Erythroblast (primary cell): ENCODE measurements at regions not wholly inside any gene's neighbourhood (a gene's known extent, or its start where the extent isn't known, plus 50 kb on each side); places are given as distances from the start of the nearest gene placed in this dataset.

ENCODE experiments used
- DNase-seq, 2 experiments: peaks; one replicate each; lab custom pipeline; 2025; lab: John Stamatoyannopoulos, UW
- GATA1 ChIP-seq: IDR thresholded peaks from 2 replicates; pipeline ENCODE4 v1.6.1; 2011; ENCODE audit warnings: low read depth, mild to moderate bottlenecking, control low read depth, low read length, moderate library complexity
- POLR2A ChIP-seq: IDR thresholded peaks from 2 replicates; pipeline ENCODE4 v1.6.1; 2011; ENCODE audit warnings: mild to moderate bottlenecking, low read length

DNA sequence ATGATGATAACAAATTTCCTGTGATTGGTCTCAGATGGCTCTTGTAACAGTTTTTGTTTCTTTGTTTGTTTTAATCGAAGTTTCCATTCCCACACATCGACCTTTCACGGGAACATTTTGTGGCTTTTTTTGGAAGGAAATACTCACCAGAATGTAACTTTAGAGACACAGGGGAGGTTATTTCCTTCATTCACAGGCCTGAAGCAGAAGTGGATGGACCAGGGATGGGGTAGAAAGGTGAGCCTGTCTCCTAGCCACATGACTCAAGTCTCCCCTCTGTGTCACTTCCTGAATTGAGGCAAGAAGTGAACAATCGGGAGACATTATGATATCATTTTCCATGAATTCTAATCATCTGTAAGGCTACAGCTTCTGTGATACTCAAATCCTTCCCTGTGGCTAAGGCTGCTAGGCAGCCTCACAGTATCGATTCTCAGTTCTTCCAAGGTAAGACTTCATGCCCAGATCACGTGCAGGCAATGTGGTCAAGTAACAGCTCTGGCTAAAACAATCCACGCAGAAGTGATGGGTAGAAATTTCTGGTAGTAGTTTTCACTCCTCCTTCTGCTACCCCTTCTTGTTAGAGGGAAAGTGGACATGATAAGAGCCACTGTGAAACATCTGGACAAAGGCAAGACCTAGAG, 203.9 kb upstream of the NEBL start:
- no peak for DNase-seq
- no peak for TF ChIP-seq POLR2A
- TF ChIP-seq GATA1: no peak

DNA sequence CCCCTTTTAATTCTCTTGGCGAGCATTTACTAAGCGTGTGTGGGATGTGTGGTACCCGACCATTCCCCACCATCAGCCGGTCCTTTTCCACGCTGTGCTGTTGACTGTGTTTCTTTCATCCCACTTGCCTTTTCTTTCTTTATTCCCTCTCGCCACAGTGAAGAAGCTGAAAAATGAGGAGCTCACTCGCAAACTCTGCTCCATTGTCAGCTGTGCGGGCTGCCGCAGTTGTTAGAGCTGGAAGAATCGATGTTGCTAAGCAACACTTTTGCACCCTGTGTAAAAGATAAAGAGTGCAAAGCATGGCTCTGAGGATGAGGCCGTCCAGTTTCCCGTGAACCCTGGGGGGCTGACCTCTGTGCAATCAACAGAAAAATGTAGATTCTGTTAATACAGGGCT, 203.1 kb upstream of the NEBL start:
- TF ChIP-seq GATA1 (no peak), POLR2A (no peak)
- no peak for DNase-seq

DNA sequence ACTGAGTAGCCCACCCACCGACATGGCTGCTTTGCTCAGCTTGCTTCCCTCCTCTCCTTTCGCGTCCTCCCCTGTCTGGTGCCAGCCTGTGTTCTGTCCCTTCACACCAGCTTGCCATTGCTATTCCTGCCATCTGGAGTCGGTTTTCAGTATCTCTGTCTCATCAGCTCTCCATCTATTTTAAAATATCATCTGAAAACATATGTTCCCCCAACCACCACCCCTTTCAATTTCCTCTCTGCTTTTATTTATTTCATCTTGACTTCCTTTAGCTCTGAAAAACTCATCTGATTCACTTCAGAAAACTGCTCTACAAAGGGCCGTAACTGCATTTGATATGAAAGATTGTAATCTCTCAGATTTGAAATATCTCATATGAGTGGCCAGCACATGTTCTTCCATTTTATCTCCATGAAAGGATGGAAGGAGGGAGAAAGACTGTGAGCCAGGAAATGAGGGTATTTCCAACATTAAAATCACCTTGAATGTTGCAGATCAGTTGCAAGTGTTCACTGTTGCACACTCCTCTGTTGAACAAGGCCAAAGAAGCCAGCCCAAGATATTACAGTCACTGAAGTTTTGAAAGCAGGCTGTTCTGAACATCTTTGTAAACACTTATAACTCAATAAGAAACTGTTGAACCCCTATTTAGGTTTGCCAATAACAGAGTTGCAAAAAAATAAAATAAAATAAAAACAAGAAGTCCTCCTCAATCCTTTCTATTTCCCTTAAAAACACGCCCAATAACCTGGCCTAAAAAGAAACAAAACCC, 202.4 kb upstream of the NEBL start:
- no peak for DNase-seq
- TF ChIP-seq POLR2A: no peak
- no peak for TF ChIP-seq GATA1

DNA sequence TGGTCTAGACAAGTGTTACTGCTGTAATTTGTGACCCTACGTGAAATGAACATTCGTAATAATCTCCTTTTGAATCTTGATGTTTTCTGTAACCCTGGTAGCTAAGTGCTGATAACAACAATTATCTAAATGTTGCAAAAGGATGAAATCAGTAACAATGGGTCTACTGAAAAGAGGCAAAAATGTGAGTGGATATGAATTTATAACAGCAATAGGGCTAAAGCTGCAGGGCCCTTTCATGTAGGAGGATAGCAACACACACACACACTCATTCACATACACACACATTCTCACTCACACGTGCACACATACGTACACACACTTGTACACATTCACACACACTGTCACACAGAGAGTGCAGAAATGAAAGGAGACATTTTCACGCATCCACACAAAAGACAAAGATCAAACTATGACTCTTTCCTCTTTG, 200.8 kb upstream of the NEBL start:
- no peak for TF ChIP-seq POLR2A
- no peak for TF ChIP-seq GATA1
- no peak for DNase-seq

DNA sequence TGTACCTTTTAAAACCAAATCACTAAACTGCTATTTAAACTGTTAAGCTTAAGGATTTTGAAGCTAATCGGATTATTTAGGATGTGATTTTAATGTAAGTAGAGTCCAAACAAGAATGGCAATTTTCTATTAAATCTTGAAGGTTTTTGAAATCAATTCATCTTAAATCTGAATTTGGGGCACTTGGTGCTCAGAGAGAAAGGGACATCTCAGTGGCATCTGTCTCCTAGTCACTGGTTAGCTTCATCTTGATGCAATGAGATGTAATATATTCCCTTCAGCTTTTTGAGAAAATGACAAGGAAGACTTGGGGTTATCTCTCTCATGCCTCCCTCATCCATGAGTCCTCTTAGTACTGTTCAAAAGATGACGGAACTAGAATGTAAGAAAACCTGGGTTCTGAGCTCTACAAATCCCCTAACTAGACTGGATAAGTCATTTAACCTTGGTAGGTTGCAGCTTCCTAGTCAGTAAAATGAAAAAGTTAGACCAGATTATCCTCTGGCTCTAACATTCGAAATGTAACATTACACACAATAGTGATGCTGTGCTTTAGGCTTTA, 198.5 kb upstream of the NEBL start:
- TF ChIP-seq POLR2A (no peak), GATA1 (no peak)
- DNase-seq: no peak

DNA sequence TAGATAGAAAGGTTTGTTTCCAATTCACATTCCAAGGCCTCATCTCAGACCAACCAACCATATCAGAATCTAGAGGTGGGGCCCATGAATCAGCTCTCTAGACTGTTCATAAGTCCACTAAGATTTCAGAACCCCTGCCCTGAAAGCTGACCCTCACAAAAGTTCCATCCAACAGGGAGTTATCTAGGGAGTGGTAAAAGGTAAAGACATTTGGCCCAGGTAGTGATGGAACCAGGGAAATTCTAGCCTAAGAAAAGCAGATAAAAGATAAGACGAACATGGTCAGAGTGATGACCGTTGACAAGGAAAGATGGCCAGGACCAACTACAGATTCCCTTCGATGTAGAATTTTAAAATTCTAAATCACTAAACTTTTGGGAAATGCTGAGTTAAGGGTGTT, 198.0 kb upstream of the NEBL start:
- no peak for DNase-seq
- TF ChIP-seq GATA1 (no peak), POLR2A (no peak)

DNA sequence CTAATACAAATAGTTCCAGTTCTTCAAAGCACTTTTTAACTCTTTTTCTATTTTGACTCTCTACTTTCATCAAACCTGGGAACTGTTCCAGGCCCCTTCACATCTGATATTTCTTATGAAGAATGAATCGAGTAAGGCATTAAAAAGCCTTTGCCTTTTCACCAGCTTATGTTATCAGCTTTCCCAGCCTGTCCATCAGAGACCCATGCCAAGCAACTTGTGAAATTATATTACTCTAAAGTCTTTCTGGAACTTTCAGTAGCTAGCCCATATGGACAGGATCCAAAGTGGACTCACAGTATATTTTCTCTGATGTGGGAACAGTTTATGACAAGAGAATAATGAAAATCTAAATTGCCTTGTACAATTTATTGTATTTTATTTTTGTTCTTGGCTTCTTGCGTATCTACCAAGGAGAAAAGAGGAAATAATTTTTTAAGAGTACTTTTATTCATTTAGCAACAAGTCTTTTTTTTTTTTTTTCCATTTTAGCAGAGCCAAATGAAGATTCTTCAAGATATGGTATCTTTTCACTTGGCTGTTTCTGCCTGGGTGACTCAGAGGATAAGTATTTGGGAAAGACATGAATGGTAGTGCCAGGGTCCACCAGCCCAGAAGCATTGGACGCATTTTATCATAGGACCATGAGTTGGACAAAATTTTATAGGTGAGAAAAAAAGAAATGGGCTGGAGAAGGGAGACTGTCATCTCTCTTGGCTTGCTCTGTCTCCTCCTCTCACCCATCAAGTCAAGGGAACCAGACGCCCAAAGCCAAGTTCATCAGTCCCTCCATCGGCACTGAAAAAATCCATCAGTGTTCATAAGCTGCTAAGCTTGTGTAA, 195.8 kb upstream of the NEBL start:
- TF ChIP-seq POLR2A: no peak
- no peak for TF ChIP-seq GATA1
- no peak for DNase-seq

DNA sequence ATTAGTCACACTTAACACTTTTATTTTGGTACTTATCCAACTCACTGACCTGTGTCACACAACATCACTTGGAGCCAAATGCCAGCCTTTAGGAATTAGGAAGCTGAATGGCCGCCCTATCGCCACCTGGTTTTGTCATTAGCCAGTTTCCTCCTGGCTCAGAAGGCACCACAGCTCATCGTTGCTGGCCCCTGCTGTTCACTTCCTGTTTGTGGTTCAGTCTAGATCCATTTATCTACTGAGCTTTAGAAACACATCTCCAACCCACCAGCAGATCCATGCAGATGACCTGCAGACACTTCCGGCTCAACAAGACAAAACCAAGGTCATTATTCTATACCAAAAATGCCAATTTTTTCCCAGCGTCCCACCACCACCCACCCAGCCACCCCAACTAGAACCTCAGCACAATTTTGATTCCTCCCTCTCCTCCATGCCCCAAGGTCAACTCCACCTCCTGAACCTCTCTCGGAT, 193.5 kb upstream of the NEBL start:
- DNase-seq: no peak
- no peak for TF ChIP-seq POLR2A
- TF ChIP-seq GATA1: no peak

DNA sequence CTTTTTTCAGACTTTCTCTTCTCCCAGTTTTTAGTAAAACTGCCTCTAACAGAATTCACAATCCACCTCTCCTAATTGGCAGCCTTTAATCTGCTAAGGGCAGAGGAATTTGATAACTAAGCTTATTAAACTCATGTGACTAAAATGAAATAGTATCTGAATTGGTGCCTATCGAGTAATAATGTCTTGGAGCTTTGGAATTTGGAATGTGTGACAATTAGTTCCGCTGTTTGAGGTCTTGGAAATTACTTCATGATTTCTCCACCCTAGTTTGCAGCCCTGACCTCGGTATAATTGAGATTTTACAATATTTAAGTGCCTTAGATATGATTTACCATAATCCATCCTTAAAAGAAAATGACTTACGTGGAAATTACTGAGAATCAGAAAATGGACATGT, 190.4 kb upstream of the NEBL start:
- DNase-seq: no peak
- no peak for TF ChIP-seq GATA1
- TF ChIP-seq POLR2A: no peak

DNA sequence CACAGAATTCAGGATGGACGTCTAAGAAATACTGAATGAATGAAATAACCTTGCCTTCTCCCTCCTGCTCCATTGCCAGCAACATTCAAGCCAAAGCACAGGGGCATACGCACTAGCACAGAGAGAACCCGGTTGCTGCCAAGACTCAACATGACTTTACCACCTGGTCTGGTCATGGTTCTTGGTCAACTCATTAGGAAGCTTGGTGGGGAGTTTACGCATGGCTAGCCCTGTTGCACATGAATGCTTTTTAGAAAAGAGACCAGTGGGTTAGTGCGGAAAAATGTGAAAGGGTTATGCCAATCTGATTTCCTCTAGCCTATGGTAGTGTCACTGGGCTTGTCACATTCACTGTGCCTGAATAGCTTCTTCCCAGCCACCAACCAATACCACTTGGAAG, 187.6 kb upstream of the NEBL start:
- TF ChIP-seq POLR2A: no peak
- TF ChIP-seq GATA1: no peak
- DNase-seq: no peak

DNA sequence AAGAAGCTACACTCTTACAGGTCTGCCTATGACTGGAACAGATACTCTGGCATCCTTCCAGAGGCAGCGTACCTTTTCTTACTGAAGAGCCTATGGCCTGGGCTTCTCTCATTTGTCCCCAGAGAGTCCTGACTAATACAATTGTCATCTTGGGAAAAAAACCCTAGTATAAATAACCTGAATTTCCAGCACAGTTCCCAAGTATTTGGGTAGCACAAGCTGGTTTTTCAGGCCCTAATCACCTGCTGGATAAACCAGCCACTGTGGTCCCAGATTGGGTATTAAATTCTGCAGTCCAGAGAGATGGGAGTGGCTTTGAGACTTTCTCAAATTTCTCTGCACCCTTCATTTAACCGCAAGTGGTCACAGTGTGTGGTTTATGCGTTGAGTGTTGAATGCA, 186.8 kb upstream of the NEBL start:
- DNase-seq: no peak
- TF ChIP-seq GATA1 (no peak), POLR2A (no peak)

DNA sequence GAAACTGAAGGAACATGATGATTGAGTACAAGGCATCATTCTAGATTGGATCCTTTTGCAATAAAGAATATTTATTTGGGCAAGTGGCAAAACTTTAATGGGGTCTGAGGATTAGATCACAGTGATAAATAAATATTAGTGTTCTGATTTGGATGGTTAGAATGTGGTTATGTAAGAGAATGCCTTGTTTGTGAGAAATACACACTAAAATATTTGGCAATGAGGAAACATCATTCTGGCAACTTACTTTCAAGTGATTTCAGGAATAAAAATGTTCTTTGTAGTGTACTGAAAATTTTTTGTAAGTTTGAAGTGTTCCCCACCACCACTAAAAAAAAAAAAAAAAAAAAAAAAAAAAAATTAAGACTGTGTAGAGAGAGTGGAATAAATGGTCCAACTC, 185.1 kb upstream of the NEBL start:
- no peak for DNase-seq
- no peak for TF ChIP-seq GATA1

DNA sequence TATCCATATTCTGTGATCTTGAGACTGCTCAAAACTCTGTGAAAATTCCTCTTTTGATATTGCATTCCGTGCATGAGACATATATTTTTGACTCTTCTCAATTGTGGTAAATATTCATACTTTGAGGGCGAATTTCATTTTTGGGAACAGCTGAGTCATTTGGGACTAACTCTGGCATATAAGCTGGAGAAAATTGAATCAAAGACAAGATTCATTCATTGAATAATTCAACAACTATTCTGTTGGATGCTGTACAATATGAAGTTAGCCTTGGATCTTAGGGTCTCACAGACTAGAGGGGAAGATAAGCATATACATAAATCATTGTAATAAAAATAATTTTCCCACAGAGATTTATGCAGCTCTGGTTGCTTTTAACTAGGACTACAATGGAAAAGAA, 183.2 kb upstream of the NEBL start:
- no peak for DNase-seq

DNA sequence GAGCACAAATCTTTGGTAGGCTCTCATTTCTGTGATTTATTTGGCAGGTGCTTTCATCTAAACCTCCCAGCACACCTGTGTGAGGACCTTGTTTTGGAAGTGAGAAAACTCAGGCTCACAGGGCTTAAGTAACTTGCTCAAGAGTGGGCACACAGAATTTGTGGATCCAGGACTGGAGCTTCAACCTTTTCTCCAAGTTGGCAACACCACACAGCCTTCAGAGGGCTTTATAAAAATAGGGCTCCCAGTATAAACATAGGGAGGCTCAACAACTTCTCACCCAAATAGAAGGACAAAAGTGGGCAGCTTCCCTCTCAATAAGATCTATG, 182.2 kb upstream of the NEBL start:
- no peak for DNase-seq
- TF ChIP-seq POLR2A (no peak), GATA1 (no peak)

More for the DNA sequence above, 183.2 kb upstream of the NEBL start:
- TF ChIP-seq GATA1: no peak
- TF ChIP-seq POLR2A: no peak
